Heart right ventricle (tissue), 16 donors: ENCODE measurements at regions not wholly inside any gene's neighbourhood (a gene's known extent, or its start where the extent isn't known, plus 50 kb on each side); places are given as distances from the start of the nearest gene placed in this dataset.

Source experiments
- ATAC-seq, 8 donors: fragments of 200-7000 bp; cut with Tn5 transposase; one replicate each; pipeline ENCODE4 v1.9.1; 2020; ENCODE audit warnings: mild to moderate bottlenecking in 8 of 8, moderate library complexity in 8 of 8, moderate number of reproducible peaks in 1 of 8
- DNase-seq, 2 donors: peaks; one replicate each; pipeline ENCODE4 v3.0.0-alpha.2; 2020
- H3K27ac ChIP-seq, 10 donors: fragments of 200-600 bp; sonication (generic) in 2 of 10; one replicate each; pipeline versions ENCODE4 v1.5.0 to v1.8.0; 2020 to 2022; ENCODE audit warnings: mild to moderate bottlenecking in 3 of 10
- H3K27me3 ChIP-seq, 7 donors: fragments of 200-600 bp; one replicate each; pipeline ENCODE4 v1.8.0; 2021 to 2022; ENCODE audit warnings: mild to moderate bottlenecking in 2 of 7
- H3K36me3 ChIP-seq, 9 donors: fragments of 200-600 bp; sonication (generic) in 1 of 9; one replicate each; pipeline versions ENCODE4 v1.5.0 to v1.8.0; 2020 to 2022; ENCODE audit warnings: mild to moderate bottlenecking in 2 of 9
- H3K4me1 ChIP-seq, 9 donors: fragments of 200-600 bp; sonication (generic) in 1 of 9; one replicate each; pipeline versions ENCODE4 v1.5.0 to v1.8.0; 2020 to 2022; ENCODE audit warnings: mild to moderate bottlenecking in 4 of 9
- H3K4me3 ChIP-seq, 10 donors: fragments of 200-600 bp; sonication (generic) in 2 of 10; one replicate each; pipeline versions ENCODE4 v1.5.0 to v1.8.0; 2020 to 2022; ENCODE audit warnings: mild to moderate bottlenecking in 7 of 10, moderate library complexity in 2 of 10
- H3K9me3 ChIP-seq, 11 donors: fragments of 200-600 bp in 10 of 11; sonication (generic) in 2 of 11; one replicate each; pipeline versions ENCODE4 v1.5.0 to v1.8.0; 2013 to 2022; ENCODE audit warnings: mild to moderate bottlenecking in 2 of 11, control low read depth in 1 of 11, moderate library complexity in 1 of 11
- WGBS, 2 donors: extraction: QIAGEN DNeasy Blood & Tissue Kit; methylation state at CpG; one replicate each; pipeline ENCODE4 v1.1.7; 2013; ENCODE audit warnings: inconsistent platforms in 1 of 2; 5-methylcytosine and 5-hydroxymethylcytosine counted together
- intact Hi-C, 10 donors: fragments of 100-400 bp; cut with DNase I; formaldehyde crosslinking; loops; one replicate each; pipeline versions ENCODE4 v1.11.1 to v1.14.2; 2022
- TF ChIP-seq, protein P1 (sequence below), 9 donors: fragments of 200-600 bp; sonication (generic) in 2 of 9; IDR thresholded peaks; one replicate each; pipeline versions ENCODE4 v1.5.0 to v1.8.0; 2021 to 2022; ENCODE audit warnings: antibody characterized with exemption in 9 of 9, mild to moderate bottlenecking in 5 of 9, moderate library complexity in 1 of 9
- donor health status: Arrhythmogenic right ventricular cardiomyopathy.
- donor health status: ischemic (EF 13 %, LVEDD 7.1; RV severe dilation, severe dysfunction).
- donor health status: healthy with polysubstance abuse.
- donor health status: DM: no; HTN: yes; CAD: no.
- donor health status: DM: no; HTN: no; CAD: no.
- donor health status: ischemic (EF 25% LVEDD 6.9; RV normal size, moderate dysfunction).
- donor health status: ischemic (EF 25% LVEDD 5.7; RV mildly dilated, moderate dysfunction).
- donor health status: healthy.
- donor health status: DM: yes; HTN: yes; CAD: no.
- donor health status: Ischemic cardiomyopathy.
- donor health status: ischemic (EF 35%, LVEDD 5.7; RV mildly dilated, moderate dysfunction).
- donor health status: nonischemic (EF 11% LVEDD 7.7; RV severe dilation, severe dysfunction).
- donor health status: DM: yes; HTN: yes; CAD: no.
- donor health status: PGD.
- donor health status: ischemic (EF 29% LVEDD 5.4; RV normal size, mild dysfunction).
- donor health status: nonischemic (EF 23%, LVEDD 6.1; RV moderate dilation, normal function).

DNA sequence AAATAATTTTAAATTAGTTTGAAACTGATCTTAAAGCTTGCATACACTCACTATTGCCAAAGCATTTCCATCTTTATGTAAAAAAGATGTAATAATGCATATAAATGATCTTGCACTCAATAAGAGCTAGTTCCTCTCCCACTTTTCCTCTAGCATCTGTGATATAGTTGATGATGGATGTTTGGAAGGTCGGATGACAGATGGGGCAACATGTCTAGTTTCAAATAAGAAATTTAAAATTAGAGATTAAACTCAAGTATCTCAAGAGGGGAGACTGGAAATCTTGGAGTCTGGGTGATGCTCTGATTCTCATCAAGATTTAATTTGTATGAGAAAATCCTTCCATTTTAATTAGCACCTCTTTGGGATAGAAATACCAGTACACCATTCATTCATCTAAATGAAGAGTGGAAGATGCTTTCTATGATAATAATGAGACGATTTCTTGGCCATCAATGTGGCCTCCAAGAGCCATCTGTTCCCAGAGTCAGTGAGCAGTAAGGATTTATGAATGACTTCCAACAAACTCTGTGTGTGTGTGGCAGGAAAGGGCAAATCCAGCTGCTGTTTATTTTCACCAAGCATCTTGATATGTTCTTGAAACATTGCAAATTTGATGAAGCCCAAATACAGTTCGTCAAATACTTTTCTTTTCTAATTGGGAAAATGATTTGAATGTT, 616.3 kb upstream of the CDH8 start:
- intact Hi-C loops, result no loop called here
- TF ChIP-seq, protein P1, sequence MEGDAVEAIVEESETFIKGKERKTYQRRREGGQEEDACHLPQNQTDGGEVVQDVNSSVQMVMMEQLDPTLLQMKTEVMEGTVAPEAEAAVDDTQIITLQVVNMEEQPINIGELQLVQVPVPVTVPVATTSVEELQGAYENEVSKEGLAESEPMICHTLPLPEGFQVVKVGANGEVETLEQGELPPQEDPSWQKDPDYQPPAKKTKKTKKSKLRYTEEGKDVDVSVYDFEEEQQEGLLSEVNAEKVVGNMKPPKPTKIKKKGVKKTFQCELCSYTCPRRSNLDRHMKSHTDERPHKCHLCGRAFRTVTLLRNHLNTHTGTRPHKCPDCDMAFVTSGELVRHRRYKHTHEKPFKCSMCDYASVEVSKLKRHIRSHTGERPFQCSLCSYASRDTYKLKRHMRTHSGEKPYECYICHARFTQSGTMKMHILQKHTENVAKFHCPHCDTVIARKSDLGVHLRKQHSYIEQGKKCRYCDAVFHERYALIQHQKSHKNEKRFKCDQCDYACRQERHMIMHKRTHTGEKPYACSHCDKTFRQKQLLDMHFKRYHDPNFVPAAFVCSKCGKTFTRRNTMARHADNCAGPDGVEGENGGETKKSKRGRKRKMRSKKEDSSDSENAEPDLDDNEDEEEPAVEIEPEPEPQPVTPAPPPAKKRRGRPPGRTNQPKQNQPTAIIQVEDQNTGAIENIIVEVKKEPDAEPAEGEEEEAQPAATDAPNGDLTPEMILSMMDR (IDR thresholded peaks at IDR 0.05), result no peak
- Histone ChIP-seq H3K4me3 (no peak overlapping the region), H3K27me3 (no peaks in the 10 kb centered on the region), H3K27ac (no peak overlapping the region), H3K9me3 (peaks cover 0 to 16% (median 0%) of the 10 kb centered on the region in 11 donors), H3K36me3 (no peaks in the 10 kb centered on the region), H3K4me1 (no peaks in the 10 kb centered on the region)
- ATAC-seq, result no peak
- DNase-seq, result no peak
- 57 to 66% methylated on average over 3 of the region's 3 CpGs for WGBS, 2 donors

DNA sequence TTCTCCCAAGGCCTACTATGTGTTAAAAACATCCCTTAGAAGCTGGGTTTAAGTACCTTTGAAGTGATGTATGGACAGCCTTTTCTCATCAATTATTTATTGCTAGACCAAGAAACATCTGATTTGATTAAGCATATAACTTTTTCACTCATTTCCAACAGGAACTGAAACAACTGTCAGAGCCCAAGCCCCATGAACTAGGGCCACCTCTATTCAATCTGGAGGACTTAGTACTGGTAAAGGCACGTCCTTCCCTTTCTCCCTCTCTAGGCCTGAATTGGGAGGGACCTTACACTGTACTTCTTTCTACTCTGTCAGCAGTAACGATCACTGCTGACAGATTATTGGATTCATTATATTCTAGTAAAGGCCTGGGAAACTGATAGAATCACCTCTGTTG, 612.0 kb upstream of the CDH8 start:
- no peaks in the 10 kb centered on the region for H3K36me3 ChIP-seq
- H3K4me1 ChIP-seq, result no peaks in the 10 kb centered on the region
- DNase-seq (no peak), ATAC-seq (no peak)
- no peak overlapping the region for H3K27ac ChIP-seq
- no peaks in the 10 kb centered on the region for H3K27me3 ChIP-seq
- intact Hi-C loops, result no loop called here
- WGBS, 2 donors, result 81 to 86% methylated on average over 2 of the region's 2 CpGs
- H3K4me3 ChIP-seq, result no peak overlapping the region
- peaks cover 0 to 38% (median 0%) of the 10 kb centered on the region in 11 donors for H3K9me3 ChIP-seq
- TF ChIP-seq, protein P1 (IDR thresholded peaks at IDR 0.05), result no peak

GRCh38 chr16:62644030-62644812, 608.0 kb upstream of the CDH8 start:
- no peak overlapping the region for H3K4me3 ChIP-seq
- ATAC-seq (peak in 5 of 8 donors; percentile 28 to 72 (median 67)), DNase-seq (no peak)
- WGBS, 2 donors, result 69 to 83% methylated on average over 10 of the region's 10 CpGs
- TF ChIP-seq, protein P1 (IDR thresholded peaks at IDR 0.05), result no peak
- H3K36me3 ChIP-seq, result no peaks in the 10 kb centered on the region
- no peaks in the 10 kb centered on the region for H3K27me3 ChIP-seq
- H3K27ac ChIP-seq, result no peak overlapping the region
- H3K4me1 ChIP-seq, result peaks cover 0 to 3% (median 0%) of the 10 kb centered on the region in 9 donors
- intact Hi-C loops, result no loop called here
- peaks cover 0 to 35% (median 0%) of the 10 kb centered on the region in 11 donors for H3K9me3 ChIP-seq

DNA sequence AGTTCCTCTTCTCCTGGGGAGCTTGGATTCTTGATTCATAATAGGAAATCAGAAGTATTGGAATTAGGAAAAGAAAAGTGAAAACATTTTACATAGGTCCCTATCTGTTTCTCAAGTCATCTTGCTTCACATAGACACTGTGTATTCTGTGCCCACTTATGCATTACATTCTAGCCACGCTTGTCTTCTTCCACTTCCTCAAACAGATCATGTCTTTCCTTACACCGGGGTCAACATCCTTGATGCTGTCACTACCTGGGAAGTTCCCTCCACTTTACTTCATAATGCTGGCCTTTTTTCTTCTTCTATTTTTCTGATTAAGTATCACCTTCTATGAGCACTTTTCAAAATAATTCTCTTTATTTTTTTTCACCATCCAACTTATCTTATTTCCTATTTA, 606.4 kb upstream of the CDH8 start:
- Histone ChIP-seq H3K4me3 (no peak overlapping the region), H3K36me3 (no peaks in the 10 kb centered on the region), H3K4me1 (peaks cover 0 to 11% (median 5%) of the 10 kb centered on the region in 9 donors), H3K27me3 (no peaks in the 10 kb centered on the region), H3K9me3 (peaks cover 0 to 29% (median 0%) of the 10 kb centered on the region in 11 donors), H3K27ac (no peak overlapping the region)
- TF ChIP-seq, protein P1 (IDR thresholded peaks at IDR 0.05), result no peak
- intact Hi-C loops, result no loop called here
- ATAC-seq (no peak), DNase-seq (no peak)
- WGBS, 2 donors, result 71 to 85% methylated on average over 2 of the region's 2 CpGs
